ENCODE measurements at regions not wholly inside any gene's neighbourhood (a gene's known extent, or its start where the extent isn't known, plus 50 kb on each side); places are given as distances from the start of the nearest gene placed in this dataset.

GRCh38 chr20:39631557-39631956, 669.4 kb downstream of the DHX35 start:
- no peak for DNase-seq
- no peak for ATAC-seq

DNA sequence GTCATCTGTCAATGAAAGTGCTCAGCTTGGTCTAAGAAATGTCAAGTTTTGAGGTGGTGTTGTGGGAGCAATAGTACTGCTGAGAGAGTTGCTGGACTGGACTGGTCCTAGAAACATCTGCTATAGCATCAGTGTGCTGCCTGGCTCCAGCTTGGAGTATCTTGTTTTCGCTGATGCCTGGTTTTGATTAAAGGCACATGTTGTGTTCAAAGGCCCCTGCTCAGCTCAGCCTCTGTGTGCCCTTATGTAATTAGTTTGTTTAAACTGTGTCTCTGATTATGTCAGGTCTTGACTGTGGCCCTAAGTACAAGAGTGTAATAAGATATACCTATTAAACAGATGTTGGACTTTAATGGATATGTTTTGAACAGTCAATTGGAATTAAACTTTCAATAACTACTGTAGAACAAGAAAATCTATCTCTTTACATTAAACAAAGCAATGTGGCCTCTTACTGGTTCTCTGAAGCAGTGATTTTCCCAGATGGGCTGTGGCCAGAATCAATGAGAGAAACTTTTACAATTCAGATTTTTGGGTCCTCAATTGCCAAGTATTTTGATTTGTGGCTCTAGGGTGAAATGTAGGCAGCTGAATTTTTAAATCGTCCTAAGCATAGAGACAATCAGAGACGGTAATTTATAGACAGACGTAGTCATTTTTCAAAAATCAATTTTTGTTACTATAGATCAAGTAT, 668.2 kb downstream of the DHX35 start:
- DNase-seq, result no peak

GRCh38 chr20:39627765-39628164, 665.6 kb downstream of the DHX35 start:
- no peak for ATAC-seq
- DNase-seq, result no peak

More for the DNA sequence above, 668.2 kb downstream of the DHX35 start:
- no peak for ATAC-seq

GRCh38 chr20:39624316-39624715, 662.2 kb downstream of the DHX35 start:
- DNase-seq, result no peak
- ATAC-seq, result no peak

GRCh38 chr20:39623584-39624234, 661.6 kb downstream of the DHX35 start:
- DNase-seq (no peak), ATAC-seq (no peak)

GRCh38 chr20:39619271-39619785, 657.2 kb downstream of the DHX35 start:
- ATAC-seq (no peak), DNase-seq (no peak)

DNA sequence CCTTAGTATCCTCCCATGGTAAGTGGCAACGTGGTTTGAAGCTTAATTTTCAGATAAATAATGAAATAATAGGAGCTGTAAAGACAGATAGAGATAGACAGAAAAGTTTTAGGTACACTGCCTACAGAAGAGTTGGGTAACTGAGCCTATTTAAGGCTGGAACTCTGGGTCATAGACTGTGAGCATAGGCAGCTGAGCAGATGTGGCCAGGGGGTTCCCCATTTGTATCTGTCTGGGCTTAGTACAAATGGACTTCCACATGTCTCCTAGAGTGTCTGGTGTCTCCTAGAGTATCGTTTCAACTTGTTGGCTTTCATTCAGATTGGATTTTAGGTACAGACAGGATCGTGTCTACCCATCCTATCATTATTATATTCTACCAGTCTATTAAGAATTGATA, 649.8 kb downstream of the DHX35 start:
- DNase-seq (no peak), ATAC-seq (no peak)

GRCh38 chr20:39607141-39607540, 645.0 kb downstream of the DHX35 start:
- no peak for ATAC-seq
- no peak for DNase-seq

- DNase-seq (no peak), ATAC-seq (no peak)
These were observed 643.8 kb downstream of the DHX35 start for GRCh38 chr20:39605908-39606307.

GRCh38 chr20:39605361-39605760, 643.2 kb downstream of the DHX35 start:
- DNase-seq (no peak), ATAC-seq (no peak)

GRCh38 chr20:39603219-39603618, 641.1 kb downstream of the DHX35 start:
- ATAC-seq (no peak), DNase-seq (no peak)

DNA sequence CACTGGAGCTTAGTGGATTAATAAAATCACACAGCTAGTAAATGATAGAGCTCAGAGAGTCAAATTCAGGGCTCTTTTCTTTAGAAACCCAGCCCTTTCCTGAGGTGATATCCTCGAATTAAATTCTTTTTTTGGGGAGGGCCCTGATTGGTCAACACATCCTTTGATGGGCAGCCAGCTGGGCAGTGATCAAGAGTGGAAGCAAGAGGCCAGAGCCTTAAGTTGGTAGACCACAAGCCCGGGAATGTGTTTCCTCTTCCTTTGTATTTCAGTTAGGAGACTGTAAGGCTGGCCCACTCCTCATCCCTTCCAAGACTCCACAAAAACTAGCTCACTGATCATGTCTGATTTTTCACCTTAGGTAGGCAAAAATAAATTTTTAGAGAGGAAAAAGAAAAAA, 640.5 kb downstream of the DHX35 start:
- no peak for ATAC-seq

GRCh38 chr20:39600871-39601270, 638.7 kb downstream of the DHX35 start:
- ATAC-seq (no peak), DNase-seq (no peak)

More for the DNA sequence above, 640.5 kb downstream of the DHX35 start:
- DNase-seq, result no peak

- ATAC-seq (no peak), DNase-seq (no peak)
These were observed 638.0 kb downstream of the DHX35 start for GRCh38 chr20:39600156-39600555.

GRCh38 chr20:39596554-39596953, 634.4 kb downstream of the DHX35 start:
- no peak for DNase-seq
- ATAC-seq, result no peak

DNA sequence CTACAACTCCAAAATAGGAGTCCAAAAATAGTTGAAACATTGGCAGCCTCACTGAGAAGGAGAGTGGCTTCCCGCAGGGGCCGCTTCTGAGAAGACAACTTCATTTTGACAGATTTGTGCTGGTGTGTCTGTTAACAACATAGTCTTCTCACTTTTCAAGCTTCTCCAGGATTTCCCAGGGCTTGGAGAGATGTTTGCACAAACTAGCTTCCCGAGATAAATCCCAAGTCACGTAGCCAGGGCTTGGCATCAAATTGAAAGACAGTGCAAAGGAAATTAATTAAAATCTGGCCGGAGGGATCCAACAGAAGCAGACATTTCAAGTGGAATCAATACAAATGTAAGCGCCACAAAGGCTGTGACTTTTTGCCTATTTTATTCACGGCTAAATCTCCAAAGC, 630.2 kb downstream of the DHX35 start:
- no peak for ATAC-seq
- no peak for DNase-seq

GRCh38 chr20:39588148-39588757, 626.1 kb downstream of the DHX35 start:
- ATAC-seq (no peak), DNase-seq (no peak)

- no peak for DNase-seq
- ATAC-seq, result no peak
These were observed 618.9 kb downstream of the DHX35 start for GRCh38 chr20:39581034-39581433.

GRCh38 chr20:39576771-39577170, 614.6 kb downstream of the DHX35 start:
- DNase-seq (no peak), ATAC-seq (no peak)

DNA sequence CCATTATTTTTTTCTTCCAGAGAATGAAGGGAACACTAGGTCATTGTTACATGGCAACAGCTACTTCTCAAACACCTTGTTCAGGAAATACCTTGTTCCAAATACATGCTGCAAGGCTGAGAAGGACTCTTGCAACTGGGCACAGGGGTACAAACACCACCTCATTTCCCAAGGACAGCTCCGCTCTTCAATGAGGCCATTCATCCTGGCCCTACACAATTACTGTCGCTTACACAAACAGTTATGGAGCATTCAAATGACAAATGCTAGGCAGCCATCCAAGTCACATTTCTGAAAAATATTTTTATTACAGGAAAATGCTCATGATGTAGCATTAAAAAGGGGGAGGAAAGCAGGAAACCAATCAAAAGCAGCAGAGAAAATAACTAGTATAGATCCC, 611.9 kb downstream of the DHX35 start:
- DNase-seq (no peak), ATAC-seq (no peak)

- ATAC-seq, result no peak
- no peak for DNase-seq
These were observed 609.0 kb downstream of the DHX35 start for GRCh38 chr20:39571171-39571570.

- no peak for DNase-seq
- no peak for ATAC-seq
These were observed 606.0 kb downstream of the DHX35 start for GRCh38 chr20:39568109-39568508.

GRCh38 chr20:39563349-39563748, 601.2 kb downstream of the DHX35 start:
- ATAC-seq, result peak; percentile 40
- no peak for DNase-seq
